IPS DF 4.7 (cell line): ENCODE measurements at regions not wholly inside any gene's neighbourhood (a gene's known extent, or its start where the extent isn't known, plus 50 kb on each side); places are given as distances from the start of the nearest gene placed in this dataset.

Experiments
- DNase-seq: peaks from one replicate; pipeline ENCODE4 v3.0.0-alpha.2; 2013; ENCODE audit warnings: low spot score; ENCODE audit errors: extremely low read depth

DNA sequence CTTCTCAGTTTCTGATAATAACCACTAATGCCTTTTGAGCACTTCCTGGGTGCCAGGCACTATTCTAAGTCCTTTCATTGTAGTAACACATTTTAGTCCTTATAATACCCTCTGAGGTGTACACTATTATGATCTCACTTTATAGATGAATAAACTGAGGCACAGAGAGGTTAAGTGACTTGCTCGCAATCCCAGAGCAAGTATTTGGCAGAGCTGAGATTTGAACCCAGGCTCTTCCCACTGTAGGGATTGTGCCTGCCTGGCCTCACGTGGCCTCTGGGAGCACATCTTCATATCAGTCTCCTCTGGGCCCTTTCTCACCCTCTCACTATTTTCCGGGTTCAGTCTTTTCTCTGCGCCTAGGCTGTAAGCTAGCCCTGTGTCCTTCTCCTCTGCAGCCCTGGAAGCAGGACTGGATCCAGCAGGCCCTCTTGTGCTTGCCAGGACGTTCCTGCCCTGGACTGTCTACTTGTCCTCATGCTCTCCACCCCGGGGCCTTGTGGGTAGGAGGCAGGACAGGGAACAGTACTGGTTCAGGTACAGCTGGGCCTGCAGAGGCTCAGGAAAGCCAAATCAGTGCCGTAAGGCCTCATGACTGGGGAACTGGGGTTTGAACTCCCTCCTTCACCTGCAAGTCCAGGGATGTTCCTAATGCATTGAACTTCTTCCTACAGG, 139.6 kb downstream of the VEGFA start:
- DNase-seq, result no peak

DNA sequence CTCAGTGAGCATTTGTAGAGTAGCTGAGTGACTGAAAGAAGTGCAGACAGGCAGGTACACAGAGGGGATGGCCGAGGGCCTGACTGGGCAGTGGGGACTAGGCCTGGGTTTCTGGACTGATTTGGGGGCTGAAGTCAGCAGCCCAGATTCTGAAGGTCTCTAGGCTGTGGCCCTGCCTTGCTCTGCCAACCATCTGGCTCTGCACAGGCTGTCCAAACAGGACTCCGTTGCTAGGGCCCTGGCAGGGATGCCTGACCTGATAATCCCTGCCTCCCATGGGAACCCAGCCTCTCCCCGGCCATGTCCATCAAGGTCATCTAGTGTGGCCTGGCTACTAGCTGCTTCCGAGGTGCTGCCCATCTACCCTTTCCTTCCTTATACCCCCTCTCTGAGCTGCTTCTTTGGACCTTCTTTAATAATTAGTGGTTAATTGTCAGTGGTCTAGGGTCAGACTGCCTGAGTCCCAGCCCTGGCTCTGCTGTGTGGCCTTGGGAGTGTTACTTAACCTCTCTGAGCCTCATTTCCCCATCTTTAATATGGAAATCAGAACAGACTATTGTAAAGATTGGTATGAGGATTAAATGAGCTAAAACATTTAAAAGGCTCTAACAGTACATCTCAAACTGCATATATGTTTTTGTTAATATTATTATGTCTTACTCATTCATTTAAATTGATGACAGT, 137.9 kb downstream of the VEGFA start:
- no peak for DNase-seq

DNA sequence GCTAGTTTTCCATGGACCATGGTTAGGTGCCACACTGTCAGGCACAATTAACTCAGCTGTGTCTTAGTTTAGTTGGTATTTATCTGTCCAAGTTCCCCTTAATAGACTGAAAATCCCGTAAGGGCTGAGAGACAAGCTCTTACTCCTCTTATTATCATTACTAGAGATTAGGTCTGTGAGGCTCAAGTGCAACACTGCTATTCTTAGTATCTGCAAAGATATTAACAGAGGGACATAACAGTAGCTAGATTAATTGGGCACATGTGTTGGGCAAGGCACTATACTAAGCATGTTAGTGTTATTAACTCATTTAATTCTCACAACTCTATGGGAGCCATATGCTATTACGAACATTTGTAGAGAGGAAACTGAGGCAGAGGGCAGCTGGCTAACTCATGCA, 137.3 kb downstream of the VEGFA start:
- DNase-seq, result no peak

DNA sequence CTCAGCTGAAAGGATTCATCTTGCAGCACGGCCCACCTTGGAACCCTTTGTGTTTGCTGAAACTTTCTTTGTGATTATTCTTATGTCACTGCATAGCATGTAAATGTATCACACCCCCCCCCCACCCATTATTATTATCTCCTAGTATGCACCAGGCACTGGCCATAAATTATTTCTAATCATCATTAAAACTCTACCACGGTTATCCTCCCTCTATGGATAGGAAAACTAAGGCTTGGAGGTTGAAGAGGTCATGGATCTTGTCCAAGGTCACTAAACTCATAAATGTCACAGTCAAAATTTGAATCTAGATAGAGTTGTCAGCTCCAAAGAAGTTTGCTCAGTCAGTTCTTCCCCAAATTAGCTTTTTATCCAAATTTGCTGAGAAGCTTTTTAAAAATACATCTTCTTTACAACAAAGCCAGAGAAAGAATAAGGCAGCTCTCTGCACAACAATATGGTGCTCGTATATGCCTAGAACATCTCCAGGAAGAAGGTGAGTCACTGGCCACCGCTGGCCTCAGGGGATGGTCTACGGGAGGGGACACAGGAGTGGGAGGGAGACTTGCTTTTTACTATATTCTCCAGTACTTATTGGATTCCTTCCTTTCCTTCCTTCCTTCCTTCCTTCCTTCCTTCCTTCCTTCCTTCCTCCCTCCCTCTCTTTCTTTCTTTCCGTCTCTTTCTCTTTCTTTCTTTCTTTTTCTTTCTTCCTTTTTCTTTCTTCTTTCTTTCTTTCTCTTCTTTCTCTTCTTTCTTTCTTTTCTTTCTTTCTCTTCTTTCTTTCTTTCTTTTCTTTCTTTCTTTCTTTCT, 134.5 kb downstream of the VEGFA start:
- no peak for DNase-seq

DNA sequence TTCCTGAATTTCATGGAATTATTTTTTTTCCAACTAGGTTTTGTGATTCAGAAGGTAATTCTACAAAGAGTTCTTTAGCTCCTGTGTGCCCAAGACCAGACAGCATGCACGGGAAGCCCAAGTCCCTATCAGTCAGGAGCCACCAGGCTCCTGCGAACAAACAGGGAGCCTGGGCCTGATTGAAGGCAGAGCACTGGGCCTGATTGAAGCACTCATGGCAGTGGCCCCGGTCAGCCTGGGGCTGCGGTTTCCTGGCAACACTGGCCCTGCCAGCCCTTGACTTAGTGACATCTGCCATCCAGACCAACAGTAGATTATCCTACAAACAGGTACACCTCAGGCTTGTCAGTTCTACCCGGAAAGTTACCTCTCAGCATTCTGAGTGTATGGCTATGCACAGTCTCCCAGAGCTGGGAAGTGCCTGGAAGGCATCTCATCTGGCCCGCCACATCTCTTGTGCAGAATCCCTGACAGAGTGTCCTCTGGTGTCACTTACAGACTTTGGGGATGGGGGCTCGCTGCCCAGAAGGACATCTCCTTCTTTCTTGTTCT, 133.8 kb downstream of the VEGFA start:
- DNase-seq, result no peak

DNA sequence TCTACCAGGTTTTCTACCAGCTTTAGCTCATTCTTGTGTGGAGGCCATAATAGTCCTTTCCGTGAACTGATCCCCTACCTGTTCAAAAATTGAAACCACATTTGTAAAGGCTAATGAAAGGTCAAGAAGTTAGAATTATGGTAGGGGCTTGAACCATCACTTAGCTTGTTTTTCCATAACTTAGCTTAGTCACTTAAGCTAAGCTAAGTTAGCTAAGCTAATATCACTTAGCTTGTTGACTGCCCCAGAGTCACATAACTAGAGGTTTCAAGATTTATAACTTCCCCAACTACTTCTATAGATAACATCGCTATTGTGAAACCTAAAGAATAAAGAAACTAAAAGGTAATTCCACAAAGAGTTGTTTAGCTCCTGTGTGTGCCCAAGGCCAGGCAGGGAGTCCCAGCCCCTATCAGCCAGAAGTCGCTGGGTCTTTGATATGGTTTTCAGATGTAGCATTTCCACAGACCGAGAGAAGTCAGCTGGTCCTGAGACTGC, 131.8 kb downstream of the VEGFA start:
- DNase-seq, result no peak

DNA sequence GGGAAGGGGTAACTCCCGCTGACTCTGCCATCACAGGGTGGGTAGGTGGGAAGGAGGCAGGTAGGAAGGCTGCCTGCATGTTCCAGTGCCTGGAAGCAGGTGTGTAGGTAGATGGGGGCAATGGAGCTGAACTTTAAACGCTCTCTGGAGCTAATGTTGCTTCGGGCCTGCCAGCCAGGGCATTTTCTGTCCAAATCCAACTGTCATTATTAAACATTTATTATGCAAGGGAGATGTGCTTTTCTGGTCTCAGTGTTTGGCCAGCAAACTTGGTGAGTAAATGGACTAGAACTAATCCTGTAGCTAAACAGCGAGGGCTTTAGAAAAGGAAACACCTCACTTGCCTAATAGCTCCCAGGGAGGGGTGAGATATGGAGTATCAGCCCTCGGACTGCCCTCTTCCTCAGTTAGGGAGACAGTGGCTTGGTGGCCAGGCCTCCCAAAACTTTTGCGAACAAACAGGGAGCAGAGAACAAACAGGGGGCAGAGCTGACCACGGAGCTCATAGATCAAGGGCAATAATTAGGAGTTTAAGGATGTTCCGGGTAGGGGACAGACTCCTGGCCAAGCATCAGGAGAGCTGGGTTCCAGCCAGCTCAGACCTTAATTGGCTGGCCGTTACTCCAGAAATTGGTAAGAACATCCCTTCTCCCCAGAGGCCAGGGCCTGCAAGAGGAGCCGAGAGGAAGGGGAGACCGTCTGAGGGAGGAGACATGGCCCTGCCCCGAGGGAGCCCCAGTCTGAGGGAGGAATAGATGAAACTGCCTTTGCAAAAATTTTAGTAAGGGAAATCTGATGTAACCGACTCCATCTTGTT, 131.1 kb downstream of the VEGFA start:
- no peak for DNase-seq

DNA sequence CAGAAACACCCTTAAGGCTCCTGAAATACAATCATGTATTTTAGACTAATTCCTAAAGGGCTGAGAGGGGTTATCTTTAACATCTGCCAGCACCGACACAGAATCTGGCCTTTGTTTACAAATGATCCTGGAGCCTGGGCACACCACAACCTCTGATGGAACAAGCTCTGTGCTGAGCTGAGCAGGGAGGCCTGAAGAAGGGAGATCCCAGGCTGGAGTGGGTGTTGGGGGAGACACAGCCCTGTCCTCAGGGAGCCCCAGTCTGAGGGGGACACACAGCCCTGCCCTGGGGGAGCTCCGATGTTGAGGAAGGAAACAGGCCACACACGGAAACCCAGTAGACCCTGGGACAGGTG, 130.5 kb downstream of the VEGFA start:
- DNase-seq, result no peak

DNA sequence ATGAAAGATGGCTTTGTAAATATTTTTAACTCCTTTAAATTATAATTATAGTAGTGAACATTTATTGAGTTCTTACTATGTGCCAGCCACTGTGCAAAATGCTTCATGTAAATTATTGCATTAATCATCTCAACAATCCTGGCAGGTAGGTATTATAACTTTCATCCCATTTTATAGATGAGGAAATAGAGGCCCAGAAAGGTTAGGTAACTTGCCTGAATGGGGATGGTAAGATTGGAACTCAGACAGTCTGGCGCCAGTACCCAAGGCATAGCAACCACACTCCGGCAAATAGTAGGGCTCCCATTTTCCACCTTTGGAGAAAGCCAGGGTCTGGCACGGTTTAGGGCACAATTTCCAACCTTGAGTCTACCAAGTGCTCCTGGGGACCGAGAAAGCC, 129.8 kb downstream of the VEGFA start:
- no peak for DNase-seq

DNA sequence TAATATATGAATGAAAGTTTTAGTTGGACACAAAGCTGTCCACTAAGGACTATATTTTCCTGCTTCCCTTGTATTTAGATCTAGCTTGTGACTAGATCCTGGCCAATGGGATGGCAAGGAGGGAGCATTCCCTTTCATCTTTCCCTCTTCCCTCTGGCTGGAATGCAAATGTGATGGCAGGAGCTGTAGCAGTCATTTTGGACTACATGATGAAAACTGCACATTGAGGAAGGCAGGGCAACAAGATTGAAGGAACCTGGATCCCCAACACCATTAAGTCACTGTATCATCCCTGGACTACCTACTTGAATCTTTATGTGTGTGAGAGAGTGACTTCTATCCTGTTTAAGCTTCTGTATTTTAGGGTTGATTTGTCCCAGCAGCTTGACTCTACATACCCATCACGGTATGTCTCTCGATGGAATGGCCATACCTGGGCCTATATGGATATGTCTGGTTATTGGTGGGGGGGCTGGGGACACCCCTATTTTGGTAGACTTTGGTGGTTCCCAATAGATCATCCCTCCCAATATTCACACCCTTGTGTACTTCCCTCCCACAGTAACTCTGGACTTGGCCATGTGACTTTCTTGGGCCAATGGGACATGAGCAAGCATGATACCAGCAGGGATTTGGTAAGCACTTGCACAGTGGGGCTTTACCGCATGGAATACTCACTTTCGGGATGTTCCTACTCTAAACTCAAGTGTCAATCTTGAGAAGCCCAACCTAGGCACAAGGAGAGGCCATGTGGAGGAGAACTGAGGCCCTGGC, 128.5 kb downstream of the VEGFA start:
- DNase-seq, result no peak

DNA sequence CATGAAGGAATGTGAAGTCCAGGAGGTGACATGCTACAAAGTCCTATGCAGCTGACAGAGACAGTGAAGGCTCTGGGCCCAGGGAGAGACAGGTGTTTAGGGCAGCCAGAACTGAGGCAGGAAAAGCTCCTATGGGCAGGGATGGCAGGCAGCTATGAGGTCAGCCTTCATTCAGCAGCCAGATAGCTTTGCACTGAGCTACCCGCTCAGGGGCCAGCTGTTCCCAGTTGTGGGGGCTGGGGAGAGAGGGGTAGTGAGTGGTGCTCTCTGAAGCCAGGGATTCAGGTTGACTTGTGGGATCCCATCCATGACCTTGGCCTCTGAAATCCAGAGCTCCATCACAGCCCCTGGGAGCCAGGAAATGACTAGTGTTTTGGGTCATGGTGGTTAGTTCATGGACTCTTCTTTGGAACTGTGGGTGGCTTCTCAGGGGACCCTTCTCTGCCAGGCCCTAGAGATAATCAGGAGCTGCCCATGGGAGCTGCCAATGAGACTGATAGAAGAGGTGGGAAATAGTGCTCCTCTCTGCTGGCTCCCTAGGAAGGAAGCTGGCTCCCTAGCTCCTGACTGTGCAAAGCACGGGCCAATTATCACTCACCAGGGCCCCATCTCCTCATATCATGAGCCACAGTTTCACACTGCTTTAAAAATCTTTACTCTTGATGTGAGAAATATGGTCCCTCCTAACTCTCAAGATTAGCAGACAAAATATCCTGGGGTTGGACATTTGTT, 127.7 kb downstream of the VEGFA start:
- no peak for DNase-seq

DNA sequence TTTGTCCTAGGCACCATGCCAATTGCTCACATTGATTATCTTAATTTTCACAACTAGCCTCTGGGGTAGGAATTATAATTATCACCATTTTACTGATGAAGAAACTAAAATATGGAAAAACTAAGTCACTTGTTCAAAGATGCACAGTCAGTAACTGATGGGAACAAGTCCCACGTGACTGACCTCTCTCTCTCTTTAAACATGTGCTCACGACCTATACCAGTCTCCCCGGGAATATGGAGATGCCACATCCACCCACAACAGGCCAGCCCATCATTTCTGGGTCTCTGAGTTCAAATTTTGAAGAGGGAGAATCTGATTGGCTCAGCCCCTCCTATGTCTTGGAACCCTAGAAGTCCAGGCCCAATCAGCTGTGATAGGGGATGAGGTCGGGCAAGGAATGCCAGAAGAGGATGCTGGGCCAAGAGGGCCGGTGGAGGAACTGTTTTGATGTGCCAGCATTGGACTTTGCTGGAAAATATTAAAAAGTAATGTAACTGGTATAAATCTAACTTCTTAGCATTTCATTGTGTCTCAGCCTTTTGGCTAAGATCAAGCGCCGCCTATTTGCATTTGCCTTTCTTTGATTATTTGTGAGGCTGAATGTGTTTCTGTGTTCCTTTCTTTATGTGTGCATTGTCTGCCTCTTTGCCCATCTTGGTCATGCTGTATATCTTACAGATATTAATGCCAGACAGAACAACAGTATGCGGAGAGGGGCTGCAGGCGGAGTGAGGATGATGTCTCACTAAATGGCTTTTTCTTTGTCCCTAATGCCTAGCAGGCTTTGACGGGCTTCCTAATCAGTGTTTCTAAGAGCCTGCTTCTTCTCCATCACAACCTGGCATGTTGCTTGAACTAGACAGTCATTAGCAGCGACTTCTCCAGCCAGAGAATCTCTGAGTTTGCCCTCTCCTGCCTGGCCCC, 126.6 kb downstream of the VEGFA start:
- DNase-seq, result no peak

DNA sequence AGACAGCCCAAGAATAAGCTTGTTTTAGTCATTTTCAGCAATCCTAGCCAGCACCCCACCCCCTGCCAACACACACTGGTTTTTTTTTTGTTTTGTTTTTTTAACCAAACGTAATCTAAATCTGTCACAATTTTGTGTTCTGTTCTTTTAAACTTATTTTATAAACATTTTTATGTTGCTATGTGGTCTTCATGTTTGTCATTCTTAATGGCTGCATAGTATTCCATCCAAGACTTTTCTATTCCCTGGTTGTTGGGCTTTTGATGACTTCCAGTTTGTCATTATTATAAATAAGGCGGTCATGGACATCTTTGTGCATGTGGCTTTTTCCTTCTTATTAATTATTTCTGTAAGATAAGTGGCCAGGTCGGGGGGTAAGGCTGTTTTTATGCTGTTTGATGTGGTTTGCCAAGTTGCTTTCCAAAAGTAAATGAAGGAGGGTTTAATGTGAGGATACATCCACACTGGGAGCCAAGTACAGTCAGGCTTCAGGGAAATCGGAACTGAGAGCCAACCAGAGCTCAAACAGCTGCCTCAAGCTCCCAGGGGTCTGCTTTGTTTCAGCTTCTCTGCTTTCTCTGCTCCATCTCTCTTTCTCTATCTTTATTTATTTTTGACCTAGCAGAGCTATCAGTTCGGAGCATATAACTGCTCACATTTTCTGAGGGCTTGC, 125.8 kb downstream of the VEGFA start:
- DNase-seq, result no peak

DNA sequence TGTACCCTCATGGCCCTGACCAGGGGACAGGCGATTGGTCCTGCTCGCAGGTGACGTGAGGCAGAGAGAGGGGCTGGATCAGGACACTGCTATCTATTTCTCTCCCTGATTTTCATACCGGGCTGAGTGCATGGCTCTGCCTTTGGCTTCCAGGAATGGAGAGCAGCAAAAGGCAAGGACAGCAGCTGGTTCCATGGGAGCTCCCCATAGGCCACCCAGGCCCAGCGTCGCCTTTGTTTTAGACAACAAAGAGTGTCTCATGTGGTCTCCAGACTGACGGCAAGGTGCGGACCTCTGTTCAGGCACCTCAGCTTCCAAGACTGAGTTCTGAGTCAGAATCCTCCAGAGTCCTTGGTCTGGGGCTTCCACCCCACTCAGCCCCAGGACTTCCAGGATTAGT, 123.1 kb downstream of the VEGFA start:
- no peak for DNase-seq

DNA sequence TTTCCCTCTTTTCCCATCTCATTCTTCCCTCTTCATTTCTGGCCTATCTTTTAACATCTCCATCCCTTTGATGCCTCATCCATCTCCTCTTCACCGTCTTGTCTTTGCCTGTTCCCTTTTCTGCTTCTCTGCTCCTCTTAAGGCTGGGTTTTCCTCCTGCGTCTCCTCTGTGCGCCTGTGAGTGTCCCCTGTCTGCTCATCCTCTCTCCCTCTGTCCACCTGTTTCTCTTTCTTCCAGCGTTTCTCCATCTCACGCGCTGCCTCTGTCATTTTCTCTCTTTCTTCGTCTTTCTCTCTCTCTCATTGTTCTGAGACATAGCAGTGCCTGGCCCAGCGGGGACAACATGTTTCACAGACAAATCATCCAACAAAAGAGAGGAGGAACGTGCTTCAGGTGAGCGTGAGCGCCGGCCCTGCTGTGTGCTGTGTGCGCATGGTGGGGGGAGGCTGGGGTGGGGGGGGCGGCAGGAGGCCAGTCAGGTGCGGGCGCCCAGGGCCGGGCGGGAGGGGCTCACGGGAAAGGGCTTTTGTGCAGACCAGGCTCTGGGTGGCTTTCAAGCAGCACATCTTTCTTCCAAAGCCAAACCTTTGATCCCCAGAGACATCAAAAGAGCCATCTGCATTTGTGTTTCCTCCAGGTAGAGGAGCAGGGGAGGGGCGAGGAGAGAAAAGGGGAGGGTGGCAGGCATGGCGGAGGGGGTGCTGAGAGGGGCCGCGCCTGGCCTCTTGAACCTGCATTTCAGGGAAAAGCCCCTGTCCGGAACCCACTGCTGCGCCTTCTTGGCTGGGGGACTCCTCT, 121.3 kb downstream of the VEGFA start:
- DNase-seq, result no peak

DNA sequence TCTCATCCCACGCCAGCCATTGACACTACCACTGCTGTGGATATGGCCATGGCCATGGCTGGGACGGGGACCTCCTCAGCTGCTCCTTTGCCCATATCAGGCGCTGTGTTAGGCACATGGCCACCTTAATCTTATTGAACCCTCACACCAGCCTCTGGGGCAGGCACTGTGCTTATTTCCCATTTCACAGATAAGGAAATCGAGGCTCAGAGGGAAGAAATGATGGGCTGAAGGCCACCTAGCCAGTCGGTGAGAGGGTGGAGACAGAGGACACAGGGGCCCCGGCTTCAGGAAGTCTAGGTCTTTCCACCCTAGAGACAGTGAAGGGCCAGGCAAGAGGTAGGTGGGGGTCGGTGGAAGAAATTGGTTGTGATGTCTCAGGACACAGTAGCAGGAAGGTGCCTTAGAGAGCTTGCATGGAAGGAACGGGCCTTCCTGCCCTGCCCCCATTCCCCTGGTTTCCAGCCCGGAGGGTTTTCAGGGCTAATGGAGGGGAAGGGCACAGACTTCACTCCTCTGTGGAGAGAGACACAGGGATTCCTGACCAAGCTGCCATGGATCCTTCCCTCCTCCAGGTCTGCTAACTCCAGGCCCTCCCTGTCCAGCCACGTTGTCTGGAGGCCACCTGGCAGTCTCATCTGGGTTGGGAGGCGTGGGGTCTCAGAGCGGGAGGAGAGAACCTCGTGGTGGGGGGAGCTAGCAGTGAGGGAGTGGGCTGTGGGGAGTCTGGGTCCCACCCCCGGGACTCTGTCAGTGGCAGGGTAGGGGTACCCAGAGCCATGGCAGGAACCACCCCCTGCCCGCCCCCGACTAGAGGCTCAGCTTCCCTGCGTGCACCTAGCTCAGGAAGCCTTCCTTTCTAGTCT, 120.4 kb downstream of the VEGFA start:
- DNase-seq, result no peak
